GM20431 (cell line): ENCODE measurements at regions not wholly inside any gene's neighbourhood (a gene's known extent, or its start where the extent isn't known, plus 50 kb on each side); places are given as distances from the start of the nearest gene placed in this dataset.
"Not testable (repeated sequence)": the region's sequence is repeated elsewhere in the genome, so short reads cannot be mapped to it uniquely, and the experiment has no call there.

Source experiments
- in situ Hi-C: fragments of 300-500 bp; cut with MseI, MboI; formaldehyde crosslinking; loops from one replicate; pipeline ENCODE4 v1.15.0; 2020; ENCODE audit warnings: low sequenced_read_pairs; ENCODE audit not compliant: unreplicated experiment

GRCh38 chr2:234410526-234410925 lies 86.4 kb downstream of the ARL4C start:
- in situ Hi-C loops: no loop called here

- in situ Hi-C loops: no loop called here
These were observed 87.3 kb downstream of the ARL4C start for GRCh38 chr2:234409590-234409989.

GRCh38 chr2:234406085-234406484 lies 90.8 kb downstream of the ARL4C start:
- in situ Hi-C loops: no loop called here

- in situ Hi-C loops: no loop called here
These were observed 91.4 kb downstream of the ARL4C start for GRCh38 chr2:234405462-234405861.

GRCh38 chr2:234404957-234405356 lies 91.9 kb downstream of the ARL4C start:
- in situ Hi-C loops: no loop called here

- in situ Hi-C loops: no loop called here
These were observed 93.1 kb downstream of the ARL4C start for GRCh38 chr2:234403751-234404150.

- in situ Hi-C loops: no loop called here
These were observed 93.8 kb downstream of the ARL4C start for GRCh38 chr2:234403074-234403473.

- in situ Hi-C loops: no loop called here
These were observed 95.5 kb downstream of the ARL4C start for GRCh38 chr2:234401426-234401825.

GRCh38 chr2:234399451-234400246 lies 97.2 kb downstream of the ARL4C start:
- in situ Hi-C loops: no loop called here

GRCh38 chr2:234398531-234398930 lies 98.3 kb downstream of the ARL4C start:
- in situ Hi-C loops: no loop called here

- in situ Hi-C loops: no loop called here
These were observed 100.9 kb downstream of the ARL4C start for GRCh38 chr2:234395891-234396420.

GRCh38 chr2:234394450-234394849 lies 102.4 kb downstream of the ARL4C start:
- in situ Hi-C loops: no loop called here

GRCh38 chr2:234393354-234393753 lies 103.5 kb downstream of the ARL4C start:
- in situ Hi-C loops: no loop called here

- in situ Hi-C loops: no loop called here
These were observed 104.8 kb downstream of the ARL4C start for GRCh38 chr2:234392041-234392615.

GRCh38 chr2:234391625-234392024 lies 105.3 kb downstream of the ARL4C start:
- in situ Hi-C loops: no loop called here

- in situ Hi-C loops: not testable (repeated sequence)
These were observed 107.2 kb downstream of the ARL4C start for GRCh38 chr2:234389661-234390060.

- in situ Hi-C loops: no loop called here
These were observed 108.3 kb downstream of the ARL4C start for GRCh38 chr2:234388591-234388990.

GRCh38 chr2:234386971-234387370 lies 109.9 kb downstream of the ARL4C start:
- in situ Hi-C loops: no loop called here

GRCh38 chr2:234382131-234382530 lies 114.8 kb downstream of the ARL4C start:
- in situ Hi-C loops: no loop called here

GRCh38 chr2:234378958-234379357 lies 117.9 kb downstream of the ARL4C start:
- in situ Hi-C loops: not testable (repeated sequence)

- in situ Hi-C loops: no loop called here
These were observed 118.4 kb downstream of the ARL4C start for GRCh38 chr2:234378440-234378839.
